H1 (cell line): ENCODE measurements at regions not wholly inside any gene's neighbourhood (a gene's known extent, or its start where the extent isn't known, plus 50 kb on each side); places are given as distances from the start of the nearest gene placed in this dataset.

Experiments used
- BACH1 ChIP-seq: IDR thresholded peaks from 2 replicates; pipeline ENCODE4 v1.6.1; 2012; ENCODE audit warnings: low read length, improper control_type of control experiment
- BRCA1 ChIP-seq: IDR thresholded peaks from 2 replicates; pipeline ENCODE4 v1.6.1; 2012; ENCODE audit warnings: low read depth, low read length, improper control_type of control experiment
- CBX5 ChIP-seq: fragments of 300-800, 300-1000 bp; sonication (generic); IDR thresholded peaks from 2 replicates; pipeline ENCODE4 v1.7.1; 2016; ENCODE audit warnings: antibody characterized with exemption, low read length, low read depth
- CHD2 ChIP-seq: IDR thresholded peaks from 2 replicates; pipeline ENCODE4 v1.6.1; 2012; ENCODE audit warnings: low read length, improper control_type of control experiment
- EGR1 ChIP-seq: IDR thresholded peaks from 2 replicates; pipeline ENCODE4 v1.6.1; 2011; ENCODE audit warnings: low read depth, low read length, borderline replicate concordance
- KDM4A ChIP-seq: IDR thresholded peaks from one replicate; pipeline ENCODE4 v1.7.1; 2012; ENCODE audit warnings: low read depth, mild to moderate bottlenecking, moderate library complexity, low read length, inconsistent platforms; ENCODE audit not compliant: severe bottlenecking
- KDM5A ChIP-seq: fragments of 200-600 bp; IDR thresholded peaks from 2 replicates; pipeline ENCODE4 v1.7.1; 2012; ENCODE audit warnings: mild to moderate bottlenecking, low read length, inconsistent platforms, mixed read lengths
- SIRT6 ChIP-seq: IDR thresholded peaks from one replicate; pipeline ENCODE4 v1.7.1; 2012; ENCODE audit warnings: low read length, inconsistent platforms
- SP4 ChIP-seq: IDR thresholded peaks from 2 replicates; pipeline ENCODE4 v1.6.1; 2012; ENCODE audit warnings: low read length, inconsistent platforms
- YY1 ChIP-seq: IDR thresholded peaks from 2 replicates; pipeline ENCODE4 v1.6.1; 2011; ENCODE audit warnings: low read depth, mild to moderate bottlenecking, low read length
- TF ChIP-seq, protein P1 (sequence below): IDR thresholded peaks from 2 replicates; pipeline ENCODE4 v1.6.1; 2011; ENCODE audit warnings: low read length, improper control_type of control experiment

GRCh38 chr19:28397800-28398199, 815.2 kb downstream of the UQCRFS1 start (continued):
- TF ChIP-seq BRCA1 = no peak
- TF ChIP-seq, protein P1, sequence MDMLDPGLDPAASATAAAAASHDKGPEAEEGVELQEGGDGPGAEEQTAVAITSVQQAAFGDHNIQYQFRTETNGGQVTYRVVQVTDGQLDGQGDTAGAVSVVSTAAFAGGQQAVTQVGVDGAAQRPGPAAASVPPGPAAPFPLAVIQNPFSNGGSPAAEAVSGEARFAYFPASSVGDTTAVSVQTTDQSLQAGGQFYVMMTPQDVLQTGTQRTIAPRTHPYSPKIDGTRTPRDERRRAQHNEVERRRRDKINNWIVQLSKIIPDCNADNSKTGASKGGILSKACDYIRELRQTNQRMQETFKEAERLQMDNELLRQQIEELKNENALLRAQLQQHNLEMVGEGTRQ = no peak
- TF ChIP-seq SIRT6 = no peak
- TF ChIP-seq KDM5A = no peak
- no peak for TF ChIP-seq BACH1
- TF ChIP-seq CHD2 = no peak
- TF ChIP-seq YY1 = no peak
- TF ChIP-seq CBX5 = no peak
- no peak for TF ChIP-seq KDM4A
- no peak for TF ChIP-seq EGR1
- TF ChIP-seq SP4 = no peak
